Activated CD8-positive, alpha-beta memory T cell treated with anti-CD3 and anti-CD28 coated beads, Interleukin-2, amount 10 ng/mL, durations not matched to agents 7 days and 5 days (primary cell): ENCODE measurements at regions not wholly inside any gene's neighbourhood (a gene's known extent, or its start where the extent isn't known, plus 50 kb on each side); places are given as distances from the start of the nearest gene placed in this dataset.

Experiments used
- ATAC-seq: fragments of 150-1000 bp; cut with Tn5 transposase; one replicate; pipeline ENCODE4 v1.10.0; 2021; ENCODE audit warnings: moderate library complexity
- CTCF ChIA-PET: fragments of 350-600 bp; sonication (Branson Sonifier 250); formaldehyde crosslinking; loops from one replicate; lab custom pipeline; 2021; ENCODE audit warnings: antibody characterized with exemption; lab: Charles Lee
- DNase-seq: peaks from one replicate; pipeline ENCODE4 v3.0.0-alpha.2; 2020
- H3K27ac Mint-ChIP-seq: one replicate; pipeline ENCODE4 v1.8.0; 2021; ENCODE audit warnings: mild to moderate bottlenecking, mixed read lengths
- H3K27me3 Mint-ChIP-seq: one replicate; pipeline ENCODE4 v1.8.0; 2021; ENCODE audit warnings: mixed read lengths
- H3K36me3 Mint-ChIP-seq: one replicate; pipeline ENCODE4 v1.8.0; 2021; ENCODE audit warnings: mild to moderate bottlenecking, mixed read lengths
- H3K4me1 Mint-ChIP-seq: one replicate; pipeline ENCODE4 v1.8.0; 2021; ENCODE audit warnings: mixed read lengths
- H3K4me3 Mint-ChIP-seq: one replicate; pipeline ENCODE4 v1.8.0; 2021; ENCODE audit warnings: mild to moderate bottlenecking, moderate library complexity, mixed read lengths
- H3K9me3 Mint-ChIP-seq: one replicate; pipeline ENCODE4 v1.8.0; 2022; ENCODE audit warnings: low read depth, mixed read lengths

DNA sequence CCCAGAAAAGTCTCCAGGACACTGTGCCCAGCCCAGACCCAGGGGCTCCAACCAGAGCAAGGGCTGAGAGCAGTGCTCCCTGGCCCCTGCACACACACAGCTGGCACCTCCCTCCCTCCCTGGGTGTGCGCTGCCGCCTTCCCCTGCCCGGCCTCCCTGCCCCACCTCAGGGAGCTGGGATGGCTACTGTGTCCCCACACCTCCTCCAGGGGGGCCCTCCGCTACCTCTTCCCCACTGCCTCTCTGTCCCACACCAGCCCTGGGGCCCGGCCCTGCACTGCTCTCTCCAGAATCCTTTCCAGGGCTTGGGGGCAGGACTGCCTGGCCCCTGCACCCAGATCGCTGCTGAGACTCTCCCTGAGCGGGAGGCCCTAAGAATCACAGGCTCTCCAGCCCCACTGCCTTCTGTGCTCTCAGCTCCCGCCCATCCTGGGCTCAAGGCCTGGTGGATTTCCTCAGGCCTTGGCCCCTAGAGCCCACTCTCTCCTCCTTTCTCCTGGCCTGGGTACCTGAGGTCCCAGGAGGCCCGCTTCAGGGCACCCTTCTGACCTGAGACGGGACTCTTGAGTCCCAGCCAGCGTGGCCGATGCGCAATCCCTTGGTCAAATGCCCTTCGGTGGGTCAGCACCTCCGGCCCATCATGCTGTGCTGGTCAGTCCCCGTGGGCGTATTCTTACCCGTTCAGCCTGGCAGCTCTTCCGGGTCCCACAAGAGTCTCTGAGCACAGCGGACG lies 276.8 kb upstream of the HDAC4 start:
- Mint-ChIP-seq H3K27me3 (peaks cover 21% of the 10 kb centered on the region), H3K27ac (no peak overlapping the region), H3K36me3 (no peaks in the 10 kb centered on the region), H3K9me3 (no peaks in the 10 kb centered on the region), H3K4me3 (no peak overlapping the region), H3K4me1 (no peaks in the 10 kb centered on the region)
- ATAC-seq (no peak), DNase-seq (peak; percentile 23)
- CTCF ChIA-PET, result no interaction called here

DNA sequence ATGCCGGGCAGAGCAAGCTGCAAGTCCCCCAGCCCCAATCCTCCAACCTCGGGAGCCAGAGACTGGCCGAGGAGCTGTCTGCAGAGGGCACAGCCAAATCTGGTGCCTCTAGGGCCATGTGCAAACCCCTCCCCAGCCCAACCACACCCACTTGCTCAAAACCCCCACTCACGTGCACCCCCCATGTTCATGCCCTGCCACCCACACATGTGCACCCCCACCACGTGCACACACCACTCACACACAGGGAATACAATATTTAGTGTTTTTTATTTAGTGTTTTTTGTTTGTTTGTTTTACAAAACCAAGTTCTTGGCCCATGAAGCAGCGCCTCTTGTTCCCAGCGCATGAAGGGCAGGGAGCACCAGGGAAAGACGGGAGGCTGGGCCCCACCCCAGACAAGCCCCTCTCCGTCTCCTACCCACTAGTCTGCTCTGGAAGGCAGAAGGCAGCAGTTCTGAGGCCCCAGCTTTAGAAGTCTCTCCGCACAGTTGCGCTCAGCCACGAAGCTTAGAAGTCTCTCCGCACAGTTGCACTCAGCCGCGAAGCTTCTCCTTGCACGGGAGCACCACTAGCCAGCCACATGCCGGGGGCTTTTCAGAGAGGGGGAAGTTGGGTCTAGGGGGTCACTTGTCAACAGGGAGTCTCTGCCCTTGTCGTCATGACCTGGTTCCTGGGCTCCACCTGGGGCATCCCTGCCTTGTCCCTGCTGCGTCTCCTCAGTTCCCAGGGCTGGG lies 276.1 kb upstream of the HDAC4 start:
- CTCF ChIA-PET, result no interaction called here
- peak; percentile 34 for DNase-seq
- no peak for ATAC-seq

DNA sequence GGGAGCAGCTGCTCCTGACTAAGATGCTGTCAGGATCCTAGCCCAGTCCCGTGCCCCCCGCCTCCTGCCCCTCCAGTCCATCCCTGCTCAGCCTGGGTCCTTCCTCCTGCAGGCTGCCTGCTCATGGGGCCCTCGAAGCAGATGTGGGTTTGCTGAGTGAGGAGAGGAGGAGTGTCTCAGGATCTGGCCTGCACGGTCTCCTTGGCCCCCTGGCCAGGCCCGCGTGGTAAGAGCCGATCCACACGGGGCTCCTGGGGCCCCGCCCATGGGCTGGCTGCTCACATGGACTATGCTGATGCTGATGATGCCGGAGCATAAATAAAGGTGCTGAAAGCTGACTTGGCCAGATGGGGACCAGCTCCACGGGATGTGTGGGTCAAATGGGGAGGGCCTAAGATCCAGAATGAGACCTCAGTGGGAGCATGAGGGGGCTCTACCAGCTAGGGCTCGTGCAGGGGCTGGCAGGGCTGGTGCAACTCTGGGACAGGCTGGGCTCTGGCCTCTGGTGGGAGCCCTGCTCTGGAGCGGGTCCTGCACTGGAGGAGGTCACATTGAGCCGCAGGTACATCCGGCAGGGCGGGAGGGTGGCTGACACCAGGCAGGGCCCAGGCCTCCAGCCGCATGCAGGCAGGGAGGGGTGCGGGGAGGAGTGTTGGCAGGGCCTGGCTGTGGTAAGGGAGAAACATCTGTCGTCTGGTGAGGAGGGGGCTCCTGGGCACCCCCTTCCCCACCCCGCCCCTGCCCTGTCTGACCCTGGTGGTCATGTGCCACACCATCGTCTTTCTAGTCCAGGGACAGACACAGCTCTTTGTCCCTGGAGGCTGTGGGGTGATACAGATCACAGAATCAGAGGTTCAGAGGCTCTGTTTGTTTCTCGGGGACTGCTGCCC lies 275.3 kb upstream of the HDAC4 start:
- no peak overlapping the region for H3K4me3 Mint-ChIP-seq
- DNase-seq (peak; percentile 16), ATAC-seq (no peak)
- no peaks in the 10 kb centered on the region for H3K4me1 Mint-ChIP-seq
- CTCF ChIA-PET, result no interaction called here
- H3K27ac Mint-ChIP-seq, result no peak overlapping the region
- no peaks in the 10 kb centered on the region for H3K36me3 Mint-ChIP-seq
- no peaks in the 10 kb centered on the region for H3K9me3 Mint-ChIP-seq
- H3K27me3 Mint-ChIP-seq, result peaks cover 7% of the 10 kb centered on the region

More for the DNA sequence above, 276.1 kb upstream of the HDAC4 start:
- Mint-ChIP-seq H3K27ac (no peak overlapping the region), H3K4me3 (no peak overlapping the region), H3K27me3 (peaks cover 14% of the 10 kb centered on the region), H3K36me3 (no peaks in the 10 kb centered on the region), H3K9me3 (no peaks in the 10 kb centered on the region), H3K4me1 (no peaks in the 10 kb centered on the region)

DNA sequence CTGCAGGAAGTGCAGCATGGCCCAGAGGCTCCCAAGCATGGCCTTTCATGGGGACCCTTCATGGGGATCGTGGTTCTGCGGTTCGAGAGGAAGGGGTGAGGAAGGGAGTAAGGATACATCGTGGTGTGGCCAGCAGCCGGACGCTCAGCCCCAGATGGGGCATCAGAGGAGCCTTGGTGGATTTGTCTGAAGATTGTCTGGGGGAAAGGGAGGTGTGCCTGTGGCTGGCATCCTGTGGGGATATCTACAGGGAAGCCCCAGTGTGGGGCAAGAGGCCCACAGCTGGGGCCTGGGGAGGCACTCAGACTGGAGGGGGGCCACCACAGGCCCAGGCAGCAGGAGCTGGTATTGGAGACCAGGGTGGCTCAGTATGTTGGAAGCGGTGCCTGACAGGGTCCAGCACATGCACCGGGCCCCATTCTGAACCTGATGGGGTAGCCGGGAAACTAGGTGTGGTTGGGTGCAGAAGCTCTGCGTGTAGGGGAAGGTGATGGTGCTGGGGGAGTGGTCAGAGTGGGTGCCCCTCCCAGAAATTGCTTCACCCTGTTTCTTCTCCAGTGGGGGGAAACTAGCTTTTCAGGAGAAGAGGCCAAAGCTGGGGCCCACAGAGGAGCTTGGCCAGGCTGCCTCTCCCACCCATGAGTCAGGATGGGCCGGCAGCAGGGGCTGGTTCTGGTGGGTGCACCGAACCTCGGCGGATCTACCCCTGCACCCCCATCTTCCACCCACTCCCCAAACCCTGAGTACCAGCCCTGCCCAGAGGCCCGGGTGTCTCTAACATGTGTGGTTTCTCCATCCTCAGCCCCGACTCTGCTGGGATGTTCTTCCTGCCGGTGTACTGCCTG lies 274.4 kb upstream of the HDAC4 start:
- Mint-ChIP-seq H3K4me3 (no peak overlapping the region), H3K27me3 (peaks cover 3% of the 10 kb centered on the region), H3K27ac (no peak overlapping the region), H3K9me3 (no peaks in the 10 kb centered on the region), H3K4me1 (no peaks in the 10 kb centered on the region), H3K36me3 (no peaks in the 10 kb centered on the region)
- peak; percentile 21 for DNase-seq
- CTCF ChIA-PET, result no interaction called here
- no peak for ATAC-seq

DNA sequence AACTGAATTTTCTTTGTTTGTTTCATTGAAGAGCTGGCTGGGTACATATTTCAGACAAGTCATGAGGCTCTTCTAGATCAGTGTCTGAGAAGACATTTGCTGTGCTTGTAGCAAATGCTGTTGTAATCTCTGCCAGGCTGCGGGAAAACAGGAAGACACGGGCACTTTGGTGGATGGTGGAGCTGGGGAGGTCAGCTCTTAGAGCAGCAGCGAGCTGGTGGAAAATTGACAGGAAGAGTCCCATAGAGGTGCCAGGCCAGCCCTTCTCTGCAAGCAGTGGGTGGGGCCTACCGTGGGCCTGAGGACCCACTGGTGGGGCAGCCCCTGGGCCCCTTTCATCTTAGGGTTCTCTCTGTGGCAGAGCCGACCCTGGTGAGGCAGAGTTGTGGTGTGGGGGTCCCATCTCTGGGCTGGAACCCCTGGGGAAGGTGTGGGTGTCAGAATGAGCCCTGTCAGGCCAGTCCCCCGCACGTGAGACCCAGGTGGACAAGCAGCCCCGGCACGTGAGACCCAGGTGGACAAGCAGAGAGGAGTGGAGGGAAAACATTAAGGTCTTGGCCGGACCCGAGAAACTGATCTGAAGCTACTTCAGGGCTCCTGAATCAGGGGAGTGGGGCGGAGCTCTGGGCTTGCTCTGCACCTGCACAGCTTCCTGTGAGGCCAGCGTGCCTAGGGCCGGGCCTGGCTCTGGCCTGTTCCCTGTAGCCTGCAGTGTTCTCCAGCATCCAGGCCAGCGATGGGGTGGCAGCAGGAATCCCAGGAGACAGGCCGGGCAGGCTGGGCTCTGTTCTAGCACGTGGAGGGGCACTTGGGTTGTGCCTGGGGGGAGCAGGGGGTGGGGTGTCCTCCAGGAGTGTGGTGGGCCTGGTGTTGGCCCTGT lies 273.5 kb upstream of the HDAC4 start:
- Mint-ChIP-seq H3K4me3 (no peak overlapping the region), H3K27ac (no peak overlapping the region), H3K27me3 (no peaks in the 10 kb centered on the region), H3K9me3 (no peaks in the 10 kb centered on the region), H3K36me3 (no peaks in the 10 kb centered on the region), H3K4me1 (no peaks in the 10 kb centered on the region)
- DNase-seq, result peak; percentile 28
- ATAC-seq, result no peak
- CTCF ChIA-PET, result no interaction called here

DNA sequence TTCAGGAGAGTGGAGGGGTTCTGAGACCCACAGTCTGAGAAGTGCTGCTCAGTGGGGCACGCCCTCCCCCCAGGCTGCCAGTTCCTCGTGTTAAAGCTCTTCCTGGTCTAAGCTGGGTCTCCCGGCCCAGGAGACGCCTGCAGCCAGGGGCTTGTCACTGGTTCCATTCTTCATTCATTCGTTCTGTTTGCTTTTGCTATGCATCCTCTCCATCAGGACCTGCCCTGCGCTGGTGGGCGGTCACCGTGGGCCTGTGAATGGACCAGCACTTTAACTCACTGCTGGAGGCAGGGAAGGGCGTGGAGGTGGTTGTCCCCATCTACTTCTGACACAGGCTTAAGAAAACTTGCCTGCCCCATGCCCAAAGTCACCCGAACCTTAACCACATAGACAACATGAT lies 272.8 kb upstream of the HDAC4 start:
- no peaks in the 10 kb centered on the region for H3K27me3 Mint-ChIP-seq
- H3K27ac Mint-ChIP-seq, result no peak overlapping the region
- no peak for ATAC-seq
- CTCF ChIA-PET, result no interaction called here
- H3K36me3 Mint-ChIP-seq, result no peaks in the 10 kb centered on the region
- DNase-seq, result no peak
- H3K4me1 Mint-ChIP-seq, result no peaks in the 10 kb centered on the region
- H3K4me3 Mint-ChIP-seq, result no peak overlapping the region
- H3K9me3 Mint-ChIP-seq, result no peaks in the 10 kb centered on the region

DNA sequence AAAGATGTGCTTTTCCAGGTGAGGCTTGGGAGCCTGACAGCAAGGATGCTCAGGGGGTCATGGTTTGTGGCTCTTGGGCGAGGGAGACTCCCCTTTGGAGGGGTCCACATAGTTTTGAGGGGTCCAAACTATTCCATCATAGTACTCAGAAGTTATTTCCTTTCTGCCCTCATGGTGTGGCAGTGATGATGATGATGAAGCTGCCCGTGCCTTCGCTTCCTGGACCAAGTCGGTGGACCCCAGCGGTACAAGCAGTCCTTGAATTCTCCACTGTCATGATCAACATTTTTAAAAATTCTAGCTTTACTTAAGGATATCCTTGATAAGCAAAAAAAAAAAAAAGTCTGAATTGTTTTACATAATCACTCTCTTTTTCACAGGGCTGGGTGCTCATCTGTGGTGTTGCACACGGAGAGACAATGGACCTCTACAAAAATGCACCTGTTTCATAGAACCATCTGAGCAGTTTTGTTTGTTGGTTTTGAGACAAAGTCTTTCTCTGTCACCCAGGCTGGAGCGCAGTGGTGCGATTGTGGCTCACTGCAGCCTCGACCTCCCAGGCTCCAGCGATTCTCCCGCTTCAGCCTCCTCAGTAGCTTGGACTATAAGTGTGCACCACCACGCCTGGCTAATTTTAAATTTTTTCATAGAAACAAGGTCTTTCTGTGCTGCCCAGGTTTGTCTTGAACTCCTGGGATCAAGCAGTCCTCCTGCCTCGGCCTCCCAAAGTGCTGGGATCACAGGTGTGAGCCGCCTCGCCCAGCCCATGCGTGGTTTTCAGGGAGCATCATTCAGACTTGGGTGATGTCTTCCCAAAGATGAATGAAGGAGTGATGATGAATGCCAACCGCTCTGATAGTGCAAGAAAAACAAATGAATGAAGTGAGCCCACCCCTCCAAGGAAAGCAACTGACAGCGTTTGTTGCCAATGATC lies 271.4 kb upstream of the HDAC4 start:
- Mint-ChIP-seq H3K4me1 (no peaks in the 10 kb centered on the region), H3K27me3 (no peaks in the 10 kb centered on the region), H3K36me3 (no peaks in the 10 kb centered on the region), H3K9me3 (no peaks in the 10 kb centered on the region), H3K4me3 (no peak overlapping the region), H3K27ac (no peak overlapping the region)
- DNase-seq (peak; percentile 31), ATAC-seq (no peak)
- CTCF ChIA-PET, result no interaction called here

DNA sequence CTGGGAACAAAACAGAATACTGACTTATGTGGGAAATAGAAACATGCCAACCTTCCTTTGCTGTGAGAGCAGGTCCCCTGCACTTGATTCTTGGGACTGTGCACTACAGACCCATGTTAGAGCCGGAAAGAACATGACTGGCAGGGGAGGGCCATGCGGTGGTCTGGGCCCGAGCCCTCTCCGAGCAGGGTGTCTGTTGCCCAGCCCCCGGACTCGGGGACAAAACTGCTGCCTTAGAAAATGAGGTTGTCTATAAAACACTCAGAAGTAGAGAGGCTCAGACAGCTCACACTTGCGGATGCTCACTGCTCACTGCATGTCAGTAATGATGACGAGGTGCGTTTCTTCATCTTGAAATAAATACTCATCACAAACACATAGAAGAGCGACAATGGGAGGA lies 270.7 kb upstream of the HDAC4 start:
- H3K9me3 Mint-ChIP-seq, result no peaks in the 10 kb centered on the region
- no peak for ATAC-seq
- H3K27me3 Mint-ChIP-seq, result no peaks in the 10 kb centered on the region
- CTCF ChIA-PET, result no interaction called here
- no peaks in the 10 kb centered on the region for H3K4me1 Mint-ChIP-seq
- H3K36me3 Mint-ChIP-seq, result no peaks in the 10 kb centered on the region
- no peak overlapping the region for H3K4me3 Mint-ChIP-seq
- H3K27ac Mint-ChIP-seq, result no peak overlapping the region
- no peak for DNase-seq

DNA sequence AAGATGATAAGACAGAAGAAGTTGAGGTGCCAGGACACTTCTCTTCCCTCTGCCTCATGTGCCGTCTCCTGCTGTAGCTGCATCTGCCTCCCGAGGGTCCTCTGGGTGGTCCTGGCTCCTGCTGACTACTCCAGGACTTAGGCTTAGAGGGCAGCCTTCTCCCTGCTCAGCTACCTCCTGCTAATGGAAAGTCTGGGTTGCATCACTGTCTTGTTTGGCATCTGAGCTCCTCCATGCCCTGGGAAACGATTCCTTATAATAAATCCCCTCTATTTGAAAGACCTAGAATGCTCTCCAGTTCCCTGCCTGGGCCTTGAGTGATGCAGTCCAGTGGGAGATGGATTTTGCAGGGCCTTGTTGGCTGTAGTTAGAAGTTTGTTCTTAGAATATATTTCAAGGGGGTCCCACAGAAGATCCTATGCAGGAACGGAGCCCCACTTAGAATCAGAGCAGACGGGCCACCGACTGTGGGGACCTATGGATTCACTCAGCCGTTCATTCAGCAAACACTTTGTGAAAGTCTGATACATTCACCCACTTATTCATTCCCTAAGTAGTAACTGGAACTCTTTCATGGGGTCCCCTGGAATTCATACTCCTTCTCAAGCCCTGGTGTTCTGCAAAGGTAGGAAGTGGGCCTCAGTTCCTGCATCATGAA lies 269.8 kb upstream of the HDAC4 start:
- H3K27ac Mint-ChIP-seq, result no peak overlapping the region
- no peak overlapping the region for H3K4me3 Mint-ChIP-seq
- H3K9me3 Mint-ChIP-seq, result no peaks in the 10 kb centered on the region
- H3K36me3 Mint-ChIP-seq, result no peaks in the 10 kb centered on the region
- DNase-seq (no peak), ATAC-seq (no peak)
- H3K4me1 Mint-ChIP-seq, result no peaks in the 10 kb centered on the region
- no peaks in the 10 kb centered on the region for H3K27me3 Mint-ChIP-seq
- CTCF ChIA-PET, result no interaction called here

DNA sequence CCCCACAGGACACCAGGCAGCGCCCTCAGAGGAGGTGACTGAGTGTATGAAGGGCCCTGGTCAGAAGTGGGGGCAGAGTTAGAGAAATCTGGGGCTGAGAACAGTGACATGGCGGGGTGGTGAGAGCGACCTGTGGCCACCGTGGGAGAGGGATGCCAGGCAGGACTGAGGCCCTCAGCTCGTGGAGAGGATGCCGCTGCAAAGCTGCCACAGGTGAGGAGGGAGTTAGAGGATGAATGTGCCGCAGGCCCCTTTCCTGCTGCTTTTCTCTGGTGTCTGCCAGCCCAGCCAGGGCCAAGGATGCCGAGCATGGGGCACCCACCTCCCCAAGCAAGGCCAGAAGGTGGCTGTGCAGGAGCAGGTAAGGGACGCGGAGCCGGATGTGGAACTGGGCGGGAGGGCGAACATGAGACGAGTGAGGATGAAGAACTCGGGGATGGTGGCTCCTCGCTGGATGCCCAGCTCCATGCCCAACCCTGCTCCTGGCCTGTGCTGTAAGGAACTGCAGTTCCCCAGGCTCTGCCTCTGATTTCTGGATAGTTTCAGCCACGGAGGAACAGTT lies 269.2 kb upstream of the HDAC4 start:
- CTCF ChIA-PET, result no interaction called here
- Mint-ChIP-seq H3K36me3 (no peaks in the 10 kb centered on the region), H3K27me3 (no peaks in the 10 kb centered on the region), H3K9me3 (no peaks in the 10 kb centered on the region), H3K4me1 (no peaks in the 10 kb centered on the region), H3K27ac (no peak overlapping the region), H3K4me3 (no peak overlapping the region)
- ATAC-seq (no peak), DNase-seq (no peak)
